Left lobe of liver (tissue), 2 donors: ENCODE measurements at regions not wholly inside any gene's neighbourhood (a gene's known extent, or its start where the extent isn't known, plus 50 kb on each side); places are given as distances from the start of the nearest gene placed in this dataset.
"Not testable (repeated sequence)": the region's sequence is repeated elsewhere in the genome, so short reads cannot be mapped to it uniquely, and the experiment has no call there.

Source experiments
- ATAC-seq: fragments of 200-7000 bp; cut with Tn5 transposase; one replicate; pipeline ENCODE4 v1.9.1; 2020; ENCODE audit warnings: mild to moderate bottlenecking, moderate library complexity
- DNase-seq: peaks from one replicate; pipeline ENCODE4 v3.0.0-alpha.2; 2020; ENCODE audit warnings: low spot score
- donor health status: DM: no; HTN: no; CAD: no; lungs with moderate emphysema.
- donor health status: DM: no; HTN: yes; CAD: no.

DNA sequence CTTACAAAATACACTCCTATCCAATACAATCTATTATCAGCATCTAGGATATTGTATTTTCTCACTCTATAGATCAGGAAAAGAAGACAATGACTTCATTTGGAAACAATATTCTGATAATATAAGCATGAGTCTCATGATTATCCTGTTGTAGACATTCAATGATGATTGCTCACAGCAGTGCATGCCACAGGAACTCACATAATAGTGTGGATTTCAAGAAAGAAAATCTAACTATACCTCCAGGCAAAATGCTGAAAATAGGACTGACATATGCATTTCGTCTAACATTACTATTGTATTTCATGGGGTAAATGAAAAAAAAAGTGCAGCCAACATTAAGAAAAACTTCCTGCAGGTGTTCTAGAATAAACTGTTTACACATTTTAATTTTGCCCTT, 122.6 kb downstream of the POSTN start:
- DNase-seq = no peak

DNA sequence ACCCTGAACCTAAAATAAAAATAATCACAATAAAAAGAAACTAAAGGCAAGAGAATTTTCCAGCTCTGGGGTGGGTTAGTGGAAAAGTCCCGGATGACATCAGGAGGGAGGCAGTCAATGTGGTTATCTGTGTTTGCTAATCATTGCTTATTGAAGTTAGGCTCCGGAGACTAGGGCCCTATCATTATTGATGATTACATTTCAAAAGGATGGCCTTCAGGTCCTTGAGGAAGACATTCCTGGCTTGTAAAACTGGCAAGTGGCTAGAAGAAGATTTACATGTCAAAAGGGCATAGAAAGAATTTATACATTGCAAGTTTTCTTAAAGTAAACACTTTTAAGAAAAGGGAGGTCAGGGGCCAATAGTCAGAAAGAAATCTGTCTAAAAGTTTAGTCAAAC, 123.4 kb downstream of the POSTN start:
- ATAC-seq (no peak), DNase-seq (no peak)

More for the DNA sequence above, 122.6 kb downstream of the POSTN start:
- no peak for ATAC-seq

DNA sequence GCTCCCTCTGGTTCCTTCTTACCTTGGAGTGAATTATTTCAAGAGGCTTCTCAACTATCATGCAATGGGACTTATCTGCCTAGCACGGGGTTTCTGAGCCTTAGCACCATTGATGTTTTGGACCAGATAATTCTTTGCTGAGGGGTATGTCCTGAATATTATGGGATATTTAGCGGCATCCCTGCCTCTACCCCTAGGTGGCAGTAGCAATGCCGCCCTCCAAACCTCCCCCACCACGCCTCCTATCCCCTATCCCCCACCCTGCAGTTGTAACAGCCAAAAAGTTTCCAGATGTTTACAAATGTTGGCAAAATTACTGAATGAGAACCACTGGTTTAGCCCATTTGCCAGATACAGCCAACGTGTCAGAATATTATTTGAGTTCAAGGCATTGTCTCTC, 125.5 kb downstream of the POSTN start:
- no peak for DNase-seq

DNA sequence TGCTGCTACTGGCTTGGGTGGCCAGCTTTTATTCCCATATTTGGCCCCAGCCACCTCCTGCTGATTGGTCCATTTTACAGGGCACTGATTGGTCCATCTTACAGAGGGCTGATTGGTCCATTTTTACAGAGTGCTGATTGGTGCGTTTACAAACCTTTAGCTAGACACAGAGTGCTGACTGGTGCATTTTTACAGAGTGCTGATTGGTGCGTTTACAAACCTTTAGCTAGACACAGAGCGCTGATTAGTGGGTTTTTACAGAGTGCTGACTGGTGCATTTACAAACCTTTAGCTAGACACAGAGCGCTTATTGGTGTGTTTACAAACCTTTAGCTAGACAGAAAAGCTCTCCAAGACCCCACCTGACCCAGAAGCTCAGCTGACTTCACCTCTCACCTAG, 126.3 kb downstream of the POSTN start:
- ATAC-seq, DNase-seq: not testable (repeated sequence)

More for the DNA sequence above, 125.5 kb downstream of the POSTN start:
- no peak for ATAC-seq

DNA sequence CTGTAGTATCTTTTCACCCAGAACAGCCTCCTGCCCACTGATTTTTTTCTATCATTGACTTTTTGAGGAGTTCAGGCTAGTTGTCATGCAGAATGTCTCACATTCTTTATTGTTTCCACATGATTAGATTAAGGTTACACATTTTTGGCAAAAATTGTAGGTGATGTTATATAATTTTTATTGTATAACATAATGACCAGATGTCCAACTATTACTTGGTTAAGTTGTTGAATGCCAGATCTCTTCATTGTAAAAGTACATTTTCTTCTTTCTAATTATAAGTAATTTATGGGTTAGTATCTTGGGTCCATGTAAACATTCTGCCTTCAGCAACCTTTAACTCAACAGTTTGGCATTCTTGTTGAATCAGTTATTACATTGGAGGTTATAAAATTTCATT, 138.4 kb downstream of the POSTN start:
- ATAC-seq = no peak
- no peak for DNase-seq

DNA sequence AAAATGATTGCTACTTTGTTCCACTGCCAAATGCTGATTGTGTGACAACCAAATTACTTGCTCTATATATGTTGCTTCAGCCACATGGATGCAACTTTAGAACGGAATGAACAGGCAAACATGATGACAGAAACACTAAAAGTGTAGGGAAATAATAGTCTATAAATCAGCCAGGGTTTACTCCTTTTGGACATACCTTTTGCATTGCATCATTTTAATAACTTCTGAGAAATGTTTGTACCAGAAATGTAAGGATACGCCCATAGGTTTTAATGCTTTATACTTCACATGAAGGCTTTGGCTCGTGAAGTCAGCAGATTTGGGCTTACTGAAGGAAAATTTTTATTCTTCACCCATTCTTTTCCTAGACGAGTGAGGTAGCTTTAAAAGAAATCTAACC, 141.0 kb downstream of the POSTN start:
- DNase-seq (no peak), ATAC-seq (no peak)

DNA sequence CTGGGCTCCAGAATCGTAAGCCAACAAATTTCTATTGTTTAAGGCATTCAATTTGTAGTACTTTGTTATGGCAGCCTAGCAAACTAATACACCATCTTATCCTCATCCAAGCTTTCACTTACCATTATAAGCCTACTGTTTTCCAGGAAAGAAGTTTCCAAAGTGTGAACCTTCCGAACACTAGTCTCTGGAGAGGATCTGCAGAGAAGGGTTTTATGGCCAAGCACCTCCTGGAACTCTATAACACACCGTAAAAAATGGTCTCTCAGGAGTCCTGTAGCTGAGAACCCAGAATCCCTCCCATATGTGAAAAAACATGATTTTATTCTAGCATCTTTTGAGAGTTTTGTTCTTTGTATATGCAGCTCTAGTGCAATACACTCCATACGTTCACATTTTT, 142.1 kb downstream of the POSTN start:
- ATAC-seq = no peak
- DNase-seq = no peak

DNA sequence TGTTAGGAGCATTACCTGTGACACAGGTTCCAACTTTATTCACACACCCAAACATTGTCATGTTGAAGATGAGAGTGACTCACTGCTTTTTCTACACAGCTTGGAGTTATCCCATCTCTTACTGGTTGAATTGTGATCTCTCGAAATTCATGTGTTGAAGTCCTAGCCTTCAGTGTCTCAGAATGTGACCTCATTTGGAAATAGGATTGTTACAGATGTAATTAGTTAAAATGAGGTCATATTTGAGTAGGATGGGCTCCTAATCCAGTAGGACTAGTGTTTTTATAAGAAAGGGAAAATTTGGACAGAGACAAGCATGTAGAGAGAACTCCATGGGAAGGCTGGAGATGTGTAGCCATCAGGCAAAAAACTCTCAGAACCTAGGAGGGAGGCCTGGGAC, 142.5 kb downstream of the POSTN start:
- DNase-seq (no peak), ATAC-seq (no peak)

DNA sequence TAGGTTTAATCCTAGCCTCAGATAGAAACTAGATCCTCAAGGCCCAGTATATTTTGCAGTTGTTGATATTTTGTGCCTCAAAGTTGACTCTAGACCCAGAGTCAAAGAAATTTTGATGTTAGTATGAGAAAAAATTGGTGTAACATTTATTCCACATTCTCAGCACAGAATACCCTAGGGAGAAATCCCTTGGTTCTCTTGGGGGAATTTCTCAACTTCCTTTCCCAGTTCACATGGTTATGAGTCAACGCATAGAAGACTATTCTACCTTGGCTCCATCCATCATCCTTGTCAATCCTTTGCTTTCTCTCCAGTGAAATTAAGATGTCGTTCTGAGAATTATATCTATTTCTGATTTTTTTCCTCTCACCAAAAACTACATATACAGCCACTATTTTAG, 145.3 kb downstream of the POSTN start:
- DNase-seq = no peak
- ATAC-seq = no peak

DNA sequence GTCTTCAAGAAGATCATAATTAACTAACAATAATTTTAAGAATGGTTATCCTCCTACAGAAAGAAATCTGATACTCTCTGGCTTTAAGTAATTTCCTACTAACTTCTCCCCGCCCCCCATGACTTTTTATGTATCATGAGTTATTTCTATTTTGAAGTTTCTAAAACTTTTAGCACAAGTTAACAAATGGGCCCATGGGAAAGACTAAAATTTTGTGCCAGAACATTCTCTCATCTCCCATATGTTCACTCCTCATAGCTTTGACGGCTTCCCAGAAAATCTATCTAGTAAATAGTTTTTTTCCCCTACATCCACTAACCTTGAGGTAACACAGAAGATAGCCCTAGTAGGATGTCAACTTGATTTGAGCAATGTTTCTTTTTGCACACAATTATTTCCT, 148.3 kb downstream of the POSTN start:
- DNase-seq = no peak
- no peak for ATAC-seq

DNA sequence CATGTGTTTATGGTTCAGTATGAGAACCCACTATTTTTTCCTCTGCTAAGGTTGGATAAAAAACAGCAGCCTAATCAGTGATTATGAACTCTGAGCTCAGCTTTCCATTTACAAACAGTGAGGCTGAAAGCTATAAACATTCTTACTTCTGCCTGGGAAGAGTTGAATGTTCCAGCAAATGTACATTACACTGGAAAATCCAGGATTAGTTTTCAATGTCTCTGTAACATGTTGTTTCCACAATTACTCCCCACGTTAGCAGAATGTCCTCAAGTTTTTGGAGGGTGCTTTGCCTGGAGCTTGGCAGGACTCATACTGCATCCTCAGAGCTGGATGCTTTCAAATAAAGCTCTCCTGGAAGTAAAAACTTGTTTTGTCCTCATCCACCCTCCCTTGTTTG, 150.4 kb downstream of the POSTN start:
- no peak for ATAC-seq

DNA sequence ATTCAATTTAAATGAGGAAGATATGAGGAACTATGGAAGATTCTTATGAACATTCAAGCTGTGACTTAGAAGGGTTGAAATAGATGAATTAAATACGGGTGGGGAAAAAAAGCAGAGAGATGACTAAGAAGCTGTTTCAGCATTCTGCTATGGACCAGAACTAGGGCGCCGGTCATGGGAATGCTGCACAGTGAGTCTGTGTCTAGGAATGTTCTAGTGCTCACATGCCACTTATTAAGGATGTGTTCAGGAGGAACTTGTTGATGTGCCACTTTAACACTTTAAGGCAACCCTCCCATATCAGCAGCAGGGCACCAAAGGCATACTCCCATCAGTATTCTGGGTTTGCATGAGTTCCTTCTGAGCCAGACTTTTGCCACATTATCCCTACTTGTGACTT, 152.1 kb downstream of the POSTN start:
- DNase-seq = no peak
- ATAC-seq = no peak

More for the DNA sequence above, 150.4 kb downstream of the POSTN start:
- DNase-seq = no peak

DNA sequence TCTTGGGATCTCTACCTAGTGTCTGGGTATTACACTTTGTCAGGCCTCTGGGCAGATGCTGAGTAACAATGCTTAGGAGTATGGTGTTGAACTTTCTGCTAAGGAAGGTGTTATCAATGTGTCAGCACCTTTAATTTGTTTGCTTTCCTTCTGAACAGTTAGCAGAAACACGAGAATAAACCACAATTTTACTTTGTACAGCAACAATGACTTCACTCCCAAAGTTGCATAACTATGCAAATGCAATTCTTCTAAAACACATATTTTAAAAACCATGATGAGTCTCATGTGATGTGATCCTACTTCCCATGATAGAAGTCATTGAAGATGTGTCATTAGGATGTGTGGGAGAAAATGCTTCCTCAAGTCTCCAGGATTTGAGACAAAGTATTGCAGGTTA, 155.0 kb downstream of the POSTN start:
- ATAC-seq = no peak

DNA sequence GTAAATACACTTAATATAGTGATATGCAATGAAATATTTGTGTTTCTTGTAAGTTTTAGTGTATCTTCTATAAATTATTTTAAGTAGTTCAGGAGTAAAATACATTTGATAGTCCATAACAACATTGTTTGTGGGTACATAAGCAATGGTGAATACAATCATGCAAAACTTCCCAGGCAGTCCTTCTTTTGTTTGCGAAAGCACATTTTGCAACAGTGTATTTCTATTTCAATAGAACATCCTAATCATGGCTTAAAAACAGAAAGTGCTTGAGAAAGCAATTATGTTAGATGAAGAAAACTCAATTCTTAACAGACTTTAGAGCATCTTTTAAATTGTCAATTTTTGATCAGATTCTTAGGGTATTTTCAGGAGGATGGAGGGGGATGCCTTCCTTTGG, 155.6 kb downstream of the POSTN start:
- no peak for ATAC-seq
- no peak for DNase-seq

More for the DNA sequence above, 155.0 kb downstream of the POSTN start:
- no peak for DNase-seq

DNA sequence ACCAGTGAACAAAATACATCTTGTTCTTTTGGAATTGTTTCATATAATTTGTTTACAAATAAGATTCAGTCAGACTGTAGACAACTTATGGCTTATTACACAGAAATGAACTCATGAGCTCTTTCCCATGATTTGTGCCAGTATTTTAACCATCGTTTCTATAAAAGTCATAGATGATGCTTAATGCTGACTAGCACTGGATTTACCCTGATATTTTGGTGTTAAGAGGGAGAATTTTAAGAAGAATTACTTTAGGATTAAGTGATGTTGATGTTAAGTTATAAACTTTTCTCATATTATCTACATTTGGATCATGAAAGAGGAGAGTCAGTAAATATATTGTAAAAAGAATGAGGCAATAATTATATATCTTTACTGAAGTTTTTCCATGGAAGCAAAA, 162.7 kb downstream of the POSTN start:
- DNase-seq (no peak), ATAC-seq (no peak)

DNA sequence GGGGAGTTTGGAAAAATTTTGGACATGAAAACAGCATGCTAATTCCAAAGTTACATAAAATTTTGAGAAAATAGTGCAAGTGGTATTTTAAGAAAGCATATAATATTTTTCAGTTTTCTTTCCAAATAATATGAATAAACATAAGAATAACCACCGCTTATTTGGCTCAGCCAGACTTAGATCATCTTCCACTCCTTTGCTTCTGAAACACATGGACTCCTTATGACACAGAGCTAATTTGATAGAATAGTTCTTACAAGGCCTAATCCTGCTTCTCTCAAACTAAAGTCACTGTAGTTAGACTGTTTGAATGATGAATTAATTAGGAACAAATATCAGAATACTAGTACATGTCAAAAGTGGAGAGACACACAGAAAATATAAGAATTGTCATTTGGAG, 165.5 kb downstream of the POSTN start:
- DNase-seq = no peak
- no peak for ATAC-seq

DNA sequence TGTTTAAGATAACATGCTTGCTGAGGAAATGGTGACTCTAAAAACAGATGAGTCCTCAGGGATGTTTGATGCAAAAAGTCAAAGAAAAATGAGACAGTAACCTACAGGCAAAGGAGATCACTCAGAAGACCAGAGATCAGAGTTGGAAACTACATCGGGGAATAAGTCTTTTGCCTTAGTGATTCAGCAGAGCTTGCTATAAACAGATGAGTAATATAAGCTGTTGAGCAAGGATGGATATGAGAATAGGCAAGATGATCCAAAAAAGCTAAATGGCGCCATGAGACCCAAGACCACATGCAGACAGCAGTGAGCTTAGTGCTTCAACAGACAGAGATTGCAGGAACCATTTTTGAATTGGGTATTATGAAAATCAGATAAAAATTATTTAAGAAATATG, 168.6 kb downstream of the POSTN start:
- DNase-seq = no peak
- no peak for ATAC-seq

DNA sequence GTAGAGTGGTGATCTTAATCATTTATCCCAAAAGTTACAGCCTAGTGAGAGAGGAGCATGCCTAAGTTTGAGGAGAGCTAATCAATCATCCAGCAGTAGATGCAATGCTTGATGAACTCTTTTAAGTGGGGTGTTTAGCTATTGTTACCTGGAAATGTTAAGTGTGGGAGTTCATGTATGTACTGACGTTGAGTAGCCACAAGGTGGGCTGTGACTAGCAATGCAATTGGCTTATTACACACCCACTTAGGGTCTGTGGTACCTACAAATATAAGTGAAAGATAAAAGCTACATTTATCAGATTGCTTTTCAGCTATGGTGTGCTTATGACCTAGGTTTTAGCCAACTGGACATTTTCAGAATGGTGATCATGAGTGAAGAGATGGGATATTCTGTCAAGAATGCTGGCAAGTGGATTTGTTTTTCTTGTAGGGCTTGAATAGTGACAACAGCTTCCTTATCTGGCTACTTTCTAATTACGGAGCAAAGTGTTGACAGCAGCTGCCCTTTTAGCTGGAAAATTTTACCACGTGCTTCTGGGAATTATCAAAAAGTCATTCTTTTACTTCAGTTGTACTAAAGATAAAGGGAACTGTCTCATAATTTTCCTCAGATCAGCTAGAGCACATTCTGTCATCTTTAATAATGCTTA, 170.6 kb downstream of the POSTN start:
- ATAC-seq = no peak

DNA sequence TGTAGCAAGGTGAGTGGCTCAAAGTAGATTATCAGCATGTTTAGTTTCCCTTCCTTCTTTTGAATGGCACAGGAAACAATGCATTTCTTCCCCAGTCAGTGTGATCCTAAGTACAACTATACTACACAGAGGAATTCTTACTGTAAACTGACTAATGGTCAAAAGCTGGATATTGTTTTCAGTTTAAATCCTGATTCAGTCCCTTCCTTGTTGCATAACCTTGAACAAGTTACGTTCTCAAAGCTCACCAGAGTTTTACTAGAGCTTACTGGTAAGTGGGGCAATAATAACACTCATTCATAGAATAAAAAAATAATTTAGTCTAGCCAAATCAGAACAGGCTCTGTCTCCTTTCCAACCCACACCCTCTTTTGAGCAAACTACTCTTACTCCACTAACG, 180.1 kb downstream of the POSTN start:
- DNase-seq (no peak), ATAC-seq (no peak)

More for the DNA sequence above, 170.6 kb downstream of the POSTN start:
- no peak for DNase-seq

DNA sequence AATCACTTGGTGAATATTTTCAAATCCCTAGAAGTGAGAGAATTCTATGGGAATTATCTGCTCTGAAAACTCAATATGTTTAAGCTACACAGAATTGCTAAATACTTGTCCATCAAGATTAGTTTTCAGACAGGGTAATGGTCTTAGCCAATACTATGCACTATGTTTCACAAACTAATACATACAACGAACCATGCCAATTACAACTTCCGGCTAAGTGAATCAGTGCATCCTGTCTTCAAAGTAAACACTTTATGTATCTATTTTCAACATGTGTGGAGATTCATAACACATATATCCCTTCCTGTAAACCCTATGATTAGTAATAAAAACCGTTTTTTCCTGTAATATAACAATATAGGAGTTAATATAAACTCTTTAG, 181.5 kb downstream of the POSTN start:
- DNase-seq (no peak), ATAC-seq (no peak)

DNA sequence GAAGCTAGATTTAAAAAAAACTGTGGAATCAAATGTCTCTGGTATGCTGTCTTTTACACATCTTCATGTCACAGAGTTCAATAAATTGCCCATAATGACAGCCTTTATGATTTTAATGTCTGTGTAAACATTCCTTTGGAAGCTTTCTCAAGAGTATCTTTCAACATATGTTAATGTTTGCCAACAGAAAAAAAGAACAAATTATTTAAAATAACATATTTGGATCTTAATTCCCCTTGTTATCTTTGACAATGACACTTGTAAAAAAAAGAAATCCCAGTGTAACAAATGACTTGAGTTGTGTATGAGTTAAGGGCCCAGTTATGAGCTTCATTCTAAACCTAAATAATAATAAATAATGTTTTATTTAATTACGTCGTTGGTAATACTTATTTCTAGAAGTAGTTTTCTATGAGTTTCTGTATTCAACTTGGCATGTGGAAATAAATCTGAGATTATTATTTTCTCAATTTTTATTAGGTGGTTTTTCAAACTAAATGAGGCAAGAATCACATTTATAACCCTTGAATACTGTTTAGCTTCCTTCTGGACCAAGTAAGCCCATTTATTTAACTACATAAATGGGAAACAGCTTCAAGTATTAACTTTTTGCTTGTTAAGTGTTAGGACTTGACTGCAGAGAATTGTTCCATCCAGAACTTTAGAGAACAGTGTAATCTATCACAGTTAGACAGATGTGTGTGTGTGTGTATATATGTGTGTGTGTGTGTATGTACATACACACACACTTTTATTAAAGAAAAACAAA, 182.1 kb downstream of the POSTN start:
- ATAC-seq (no peak), DNase-seq (no peak)

DNA sequence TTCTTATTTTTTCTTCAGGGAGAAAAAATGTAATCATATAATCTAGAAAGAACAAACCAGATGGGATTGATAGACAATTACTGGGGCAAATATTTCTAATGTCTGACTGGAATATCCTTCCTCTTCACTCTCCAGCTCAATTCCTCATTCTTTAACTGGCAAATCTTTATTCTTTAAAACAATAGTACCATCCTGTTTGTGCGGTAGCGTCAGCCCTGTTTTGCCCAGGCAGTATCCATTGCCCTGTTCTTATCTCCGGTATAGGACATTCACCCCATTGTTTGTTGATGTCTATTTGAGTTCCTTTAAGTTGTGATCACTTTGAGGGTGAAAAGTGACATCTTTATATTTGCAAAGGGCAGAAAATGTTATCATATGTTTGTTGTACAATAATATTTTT, 185.4 kb downstream of the POSTN start:
- no peak for ATAC-seq
- no peak for DNase-seq
